ENCODE measurements at regions not wholly inside any gene's neighbourhood (a gene's known extent, or its start where the extent isn't known, plus 50 kb on each side); places are given as distances from the start of the nearest gene placed in this dataset.

GRCh38 chr2:136399667-136400289 lies 281.8 kb upstream of the CXCR4 start:
- Histone ChIP-seq H2AFZ (ENCODE audit: low read depth, low read length) (no peak overlapping the region), H3K79me2 (ENCODE audit: insufficient read depth, low read length) (no peaks in the 10 kb centered on the region), H3K4me2 (ENCODE audit: low read length) (no peak overlapping the region), H4K20me1 (ENCODE audit: insufficient read depth, low read length) (no peaks in the 10 kb centered on the region), H3K36me3 (ENCODE audit: insufficient read depth, low read length) (no peaks in the 10 kb centered on the region), H3K9me3 (ENCODE audit: insufficient read depth, low read depth, low read length) (no peaks in the 10 kb centered on the region), H3K9ac (ENCODE audit: low read length) (no peak overlapping the region), H3K4me1 (ENCODE audit: insufficient read depth, low read length) (no peaks in the 10 kb centered on the region), H3K4me3 (ENCODE audit: insufficient read depth, low read depth, low read length) (no peak overlapping the region), H3K27me3 (ENCODE audit: insufficient read depth, low read length) (no peaks in the 10 kb centered on the region), H3K27ac (ENCODE audit: low read depth, low read length) (no peak overlapping the region)
- TF ChIP-seq CTCF (IDR thresholded peaks at IDR 0.05; ENCODE audit: insufficient read depth, low read depth, low read length) (no peak), EZH2 (IDR thresholded peaks at IDR 0.05; ENCODE audit: insufficient read depth, low read length) (no peak)
- no peak for FAIRE-seq
- Mint-ChIP-seq H3K4me1 (ENCODE audit: low read depth, unreplicated experiment) (no peaks in the 10 kb centered on the region), H3K36me3 (ENCODE audit: low read depth, unreplicated experiment) (no peaks in the 10 kb centered on the region), H3K27me3 (ENCODE audit: low read depth, unreplicated experiment) (peaks cover 16% of the 10 kb centered on the region), H3K4me3 (ENCODE audit: unreplicated experiment) (no peak overlapping the region), H3K27ac (ENCODE audit: unreplicated experiment) (no peak overlapping the region), H3K9me3 (ENCODE audit: unreplicated experiment) (no peaks in the 10 kb centered on the region)
- DNase-seq (ENCODE audit: low read depth), result no peak

DNA sequence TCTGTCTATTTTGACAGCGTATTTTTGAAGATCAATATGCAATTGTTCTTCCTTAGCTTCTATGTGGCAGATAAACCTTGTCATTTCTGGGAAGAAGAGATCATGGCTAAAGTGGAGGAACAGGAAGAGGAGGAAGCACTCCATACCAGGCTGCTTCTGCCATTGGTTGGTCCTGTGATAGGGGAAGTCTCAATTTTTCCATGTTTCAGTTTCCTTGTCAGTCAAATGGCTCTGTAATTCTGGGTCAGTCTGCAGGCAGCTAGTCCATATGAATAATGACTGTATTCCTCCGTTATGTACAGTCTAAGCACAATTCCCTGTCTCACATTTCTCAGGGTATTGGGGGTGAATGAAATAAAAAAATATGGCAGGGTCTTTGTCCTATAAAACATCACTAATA lies 277.6 kb upstream of the CXCR4 start:
- Histone ChIP-seq H2AFZ (ENCODE audit: low read depth, low read length) (no peak overlapping the region), H3K79me2 (ENCODE audit: insufficient read depth, low read length) (no peaks in the 10 kb centered on the region), H4K20me1 (ENCODE audit: insufficient read depth, low read length) (no peaks in the 10 kb centered on the region), H3K4me2 (ENCODE audit: low read length) (no peak overlapping the region), H3K4me1 (ENCODE audit: insufficient read depth, low read length) (no peaks in the 10 kb centered on the region), H3K9ac (ENCODE audit: low read length) (no peak overlapping the region), H3K9me3 (ENCODE audit: insufficient read depth, low read depth, low read length) (no peaks in the 10 kb centered on the region), H3K36me3 (ENCODE audit: insufficient read depth, low read length) (no peaks in the 10 kb centered on the region), H3K27me3 (ENCODE audit: insufficient read depth, low read length) (no peaks in the 10 kb centered on the region), H3K27ac (ENCODE audit: low read depth, low read length) (no peak overlapping the region), H3K4me3 (ENCODE audit: insufficient read depth, low read depth, low read length) (no peak overlapping the region)
- TF ChIP-seq EZH2 (IDR thresholded peaks at IDR 0.05; ENCODE audit: insufficient read depth, low read length), result no peak
- TF ChIP-seq CTCF (IDR thresholded peaks at IDR 0.05; ENCODE audit: insufficient read depth, low read depth, low read length), result no peak
- Mint-ChIP-seq H3K36me3 (ENCODE audit: low read depth, unreplicated experiment) (no peaks in the 10 kb centered on the region), H3K4me1 (ENCODE audit: low read depth, unreplicated experiment) (no peaks in the 10 kb centered on the region), H3K27me3 (ENCODE audit: low read depth, unreplicated experiment) (no peaks in the 10 kb centered on the region), H3K9me3 (ENCODE audit: unreplicated experiment) (peaks cover 2% of the 10 kb centered on the region), H3K4me3 (ENCODE audit: unreplicated experiment) (no peak overlapping the region), H3K27ac (ENCODE audit: unreplicated experiment) (no peak overlapping the region)
- FAIRE-seq, result no peak
- DNase-seq (ENCODE audit: low read depth), result no peak
